ENCODE measurements at regions not wholly inside any gene's neighbourhood (a gene's known extent, or its start where the extent isn't known, plus 50 kb on each side); places are given as distances from the start of the nearest gene placed in this dataset.

- no peak for TF ChIP-seq POLR2A (IDR thresholded peaks at IDR 0.05)
- no peak for TF ChIP-seq CTCF (IDR thresholded peaks at IDR 0.05)
Observed at GRCh38 chr4:67380154-67380553, 165.1 kb downstream of the CENPC start.

All from ovary (tissue), 3 donors.